Thoracic aorta (tissue), 2 donors: ENCODE measurements at regions not wholly inside any gene's neighbourhood (a gene's known extent, or its start where the extent isn't known, plus 50 kb on each side); places are given as distances from the start of the nearest gene placed in this dataset.

Experiments used
- ATAC-seq: fragments of 150-250 bp; one replicate; pipeline ENCODE4 v1.8.0; 2017; ENCODE audit warnings: low read depth; ENCODE audit not compliant: insufficient number of reproducible peaks, low FRiP score
- DNase-seq: peaks from one replicate; pipeline ENCODE4 v3.0.0-alpha.2; 2020; ENCODE audit warnings: low spot score
- H3K27ac ChIP-seq, 2 donors: fragments of 200-600 bp; sonication (generic); 1 replicate in 1 of 2; 2 replicates in 1 of 2; pipeline ENCODE4 v1.5.1; 2016; ENCODE audit warnings: mild to moderate bottlenecking in 2 of 2, moderate library complexity in 2 of 2
- H3K27me3 ChIP-seq: fragments of 200-600 bp; sonication (generic); replicated peaks from 2 replicates; pipeline ENCODE4 v1.6.0; 2016; ENCODE audit warnings: mild to moderate bottlenecking; ENCODE audit not compliant: insufficient read depth
- H3K36me3 ChIP-seq: fragments of 200-600 bp; sonication (generic); one replicate; pipeline ENCODE4 v1.5.1; 2016
- H3K4me1 ChIP-seq, 2 donors: fragments of 200-600 bp; sonication (generic); 1 replicate in 1 of 2; 2 replicates in 1 of 2; pipeline versions ENCODE4 v1.5.1 to v1.6.0; 2016; ENCODE audit warnings: low read depth in 2 of 2, mild to moderate bottlenecking in 1 of 2; ENCODE audit not compliant: control insufficient read depth in 1 of 2
- H3K4me3 ChIP-seq: fragments of 200-600 bp; sonication (generic); 2 replicates; pipeline ENCODE4 v1.5.1; 2016; ENCODE audit warnings: mild to moderate bottlenecking
- H3K9me3 ChIP-seq: fragments of 200-600 bp; sonication (generic); 2 replicates; pipeline ENCODE4 v1.5.1; 2016
- TF ChIP-seq, protein P1 (sequence below): fragments of 200-600 bp; sonication (generic); IDR thresholded peaks from one replicate; pipeline ENCODE4 v1.5.1; 2019; ENCODE audit warnings: antibody characterized with exemption

DNA sequence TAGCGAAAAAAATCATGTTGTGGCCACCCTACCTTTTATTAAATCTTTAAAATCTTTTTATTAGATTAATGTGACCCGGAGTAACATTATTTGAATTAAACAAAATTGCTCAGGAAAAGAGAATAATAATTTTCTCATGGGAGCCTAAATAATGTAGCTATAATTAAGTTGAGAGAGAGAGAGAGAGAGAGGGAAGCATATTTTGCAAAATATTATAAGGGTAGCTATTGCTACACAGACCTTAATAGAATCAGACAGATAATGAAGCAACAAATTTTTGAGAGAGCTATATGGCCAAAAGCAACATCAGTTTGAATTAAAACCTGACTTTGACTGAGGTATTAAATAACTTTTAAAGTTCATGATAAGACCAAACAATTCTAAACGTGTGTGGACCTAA, 703.5 kb downstream of the TMTC2 start:
- no peak for ATAC-seq
- TF ChIP-seq, protein P1, sequence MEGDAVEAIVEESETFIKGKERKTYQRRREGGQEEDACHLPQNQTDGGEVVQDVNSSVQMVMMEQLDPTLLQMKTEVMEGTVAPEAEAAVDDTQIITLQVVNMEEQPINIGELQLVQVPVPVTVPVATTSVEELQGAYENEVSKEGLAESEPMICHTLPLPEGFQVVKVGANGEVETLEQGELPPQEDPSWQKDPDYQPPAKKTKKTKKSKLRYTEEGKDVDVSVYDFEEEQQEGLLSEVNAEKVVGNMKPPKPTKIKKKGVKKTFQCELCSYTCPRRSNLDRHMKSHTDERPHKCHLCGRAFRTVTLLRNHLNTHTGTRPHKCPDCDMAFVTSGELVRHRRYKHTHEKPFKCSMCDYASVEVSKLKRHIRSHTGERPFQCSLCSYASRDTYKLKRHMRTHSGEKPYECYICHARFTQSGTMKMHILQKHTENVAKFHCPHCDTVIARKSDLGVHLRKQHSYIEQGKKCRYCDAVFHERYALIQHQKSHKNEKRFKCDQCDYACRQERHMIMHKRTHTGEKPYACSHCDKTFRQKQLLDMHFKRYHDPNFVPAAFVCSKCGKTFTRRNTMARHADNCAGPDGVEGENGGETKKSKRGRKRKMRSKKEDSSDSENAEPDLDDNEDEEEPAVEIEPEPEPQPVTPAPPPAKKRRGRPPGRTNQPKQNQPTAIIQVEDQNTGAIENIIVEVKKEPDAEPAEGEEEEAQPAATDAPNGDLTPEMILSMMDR, result no peak
- no peak for DNase-seq
- H3K27me3 ChIP-seq, result no peaks in the 10 kb centered on the region
- no peaks in the 10 kb centered on the region for H3K9me3 ChIP-seq
- no peaks in the 10 kb centered on the region for H3K4me1 ChIP-seq
- no peak overlapping the region for H3K27ac ChIP-seq
- H3K36me3 ChIP-seq, result no peaks in the 10 kb centered on the region
- no peak overlapping the region for H3K4me3 ChIP-seq

DNA sequence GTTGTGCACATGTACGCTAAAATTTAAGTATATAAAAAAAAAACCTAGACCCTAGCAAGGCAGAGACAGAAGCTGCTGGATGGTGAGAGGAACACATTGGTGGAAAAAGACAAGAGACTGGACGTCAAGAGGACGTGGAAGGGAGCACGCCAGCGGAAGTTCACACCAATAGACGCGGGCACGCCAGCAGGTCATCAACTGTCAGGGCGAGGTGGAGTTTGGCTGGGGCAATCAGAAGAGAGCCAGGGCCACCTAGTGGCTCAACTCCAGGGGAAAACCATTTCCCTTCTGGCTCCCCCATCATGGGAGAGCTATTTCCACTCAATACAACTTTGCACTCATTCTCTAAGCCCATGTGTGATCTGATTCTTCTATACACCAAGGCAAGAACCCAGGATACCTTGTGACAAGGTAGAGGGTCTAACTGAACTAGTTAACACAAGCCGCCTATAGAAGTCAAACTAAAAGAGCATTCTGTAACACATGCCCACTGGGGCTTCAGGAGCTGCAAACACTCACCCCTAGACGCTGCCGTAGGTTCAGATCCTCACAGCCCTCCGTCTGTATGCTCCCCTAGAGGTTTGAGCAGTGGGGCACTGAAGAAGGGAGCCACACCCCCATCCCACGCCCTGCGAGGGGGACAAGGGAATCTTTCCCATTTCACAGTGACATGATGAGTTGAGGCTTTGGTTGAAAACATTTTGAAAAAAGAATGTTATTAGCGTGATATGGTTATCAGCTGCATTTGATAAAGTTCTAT, 702.7 kb downstream of the TMTC2 start:
- DNase-seq, result no peak
- H3K36me3 ChIP-seq, result no peaks in the 10 kb centered on the region
- no peak for ATAC-seq
- H3K4me1 ChIP-seq, result no peaks in the 10 kb centered on the region
- no peaks in the 10 kb centered on the region for H3K9me3 ChIP-seq
- TF ChIP-seq, protein P1, result no peak
- no peaks in the 10 kb centered on the region for H3K27me3 ChIP-seq
- no peak overlapping the region for H3K4me3 ChIP-seq
- H3K27ac ChIP-seq, result no peak overlapping the region

DNA sequence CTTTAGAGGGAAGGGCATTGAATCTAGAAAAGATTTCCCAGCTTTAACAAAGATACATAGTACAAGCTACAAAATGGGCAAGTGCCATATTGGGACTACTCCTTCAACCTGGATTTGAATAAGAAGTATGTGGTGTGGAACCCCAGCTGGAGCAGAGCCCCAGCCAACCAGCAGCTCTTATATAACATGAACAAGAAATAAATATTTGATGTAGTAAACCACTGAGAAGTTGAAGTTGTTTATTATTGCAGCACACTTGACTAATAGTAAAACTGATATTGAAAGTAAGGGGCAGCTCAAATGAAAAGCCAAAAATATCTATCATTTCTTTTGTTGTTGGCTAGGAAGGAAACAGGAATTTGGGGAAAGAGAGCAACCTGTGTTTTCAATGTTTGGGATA, 701.8 kb downstream of the TMTC2 start:
- H3K36me3 ChIP-seq, result no peaks in the 10 kb centered on the region
- H3K27me3 ChIP-seq, result no peaks in the 10 kb centered on the region
- H3K4me3 ChIP-seq, result no peak overlapping the region
- ATAC-seq, result no peak
- H3K27ac ChIP-seq, result no peak overlapping the region
- TF ChIP-seq, protein P1, result no peak
- no peaks in the 10 kb centered on the region for H3K4me1 ChIP-seq
- no peak for DNase-seq
- H3K9me3 ChIP-seq, result no peaks in the 10 kb centered on the region

DNA sequence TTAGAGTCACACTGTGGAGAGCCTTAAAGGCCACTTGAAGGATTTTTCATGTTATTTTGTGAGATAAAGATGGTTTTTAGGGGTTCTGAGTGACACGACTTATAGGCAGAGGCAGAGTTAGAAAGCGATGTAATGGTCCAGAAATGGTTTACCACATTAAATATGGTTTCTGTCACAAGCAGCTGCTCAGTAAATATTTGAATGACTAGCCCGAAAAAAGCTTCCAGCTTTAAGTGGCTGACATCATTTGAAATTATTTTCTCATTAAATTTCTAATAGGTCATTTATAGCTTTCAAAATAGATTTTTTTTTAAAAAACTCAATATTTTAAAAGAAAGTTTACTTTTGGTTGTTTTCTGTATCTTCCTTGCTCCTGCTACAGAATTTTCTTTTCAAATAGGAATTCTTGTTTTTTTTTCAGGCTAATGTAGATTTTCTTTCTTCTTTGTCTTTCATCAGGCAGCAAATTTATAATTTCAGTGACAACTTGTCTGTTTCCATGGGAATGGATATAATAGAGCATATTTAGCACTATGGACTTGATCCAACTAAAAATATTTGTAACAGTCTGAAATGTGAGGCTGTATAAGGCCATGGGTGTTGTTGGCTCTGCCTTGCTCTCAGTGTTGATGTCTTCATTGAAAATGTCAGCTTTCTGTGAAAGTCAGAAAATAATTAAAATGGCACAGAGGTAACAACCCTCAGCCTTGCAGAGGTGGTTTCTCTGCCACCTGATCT, 700.0 kb downstream of the TMTC2 start:
- no peaks in the 10 kb centered on the region for H3K27me3 ChIP-seq
- ATAC-seq, result no peak
- DNase-seq, result no peak
- H3K4me3 ChIP-seq, result no peak overlapping the region
- TF ChIP-seq, protein P1, result no peak
- H3K36me3 ChIP-seq, result no peaks in the 10 kb centered on the region
- H3K9me3 ChIP-seq, result no peaks in the 10 kb centered on the region
- no peaks in the 10 kb centered on the region for H3K4me1 ChIP-seq
- no peak overlapping the region for H3K27ac ChIP-seq

DNA sequence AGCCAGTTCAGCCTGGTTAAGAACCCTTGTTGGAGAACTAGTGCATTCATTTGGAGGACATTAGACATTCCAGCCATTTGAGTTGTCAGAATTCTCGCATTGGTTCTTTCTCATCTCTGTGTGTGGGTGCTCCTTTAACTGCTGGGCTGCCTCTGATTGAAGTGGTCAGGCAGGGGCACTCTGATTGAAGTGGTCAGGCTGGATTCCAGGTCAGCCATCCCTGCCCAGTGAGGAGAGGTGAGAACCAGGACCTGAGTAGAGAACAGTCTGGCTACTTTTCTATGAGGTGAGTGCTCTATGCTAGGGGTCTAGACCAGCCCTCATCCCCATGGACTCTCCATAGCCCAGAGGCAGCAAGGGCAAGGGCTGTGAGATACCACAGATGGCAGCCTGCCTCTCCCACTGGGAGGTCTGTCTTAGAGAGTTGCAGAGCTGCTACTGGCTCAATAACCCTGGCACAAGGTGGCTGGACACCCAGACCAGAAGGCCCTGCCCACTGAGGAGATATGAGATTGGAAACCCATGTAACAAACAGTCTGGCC, 691.6 kb downstream of the TMTC2 start:
- Histone ChIP-seq H3K9me3 (no peaks in the 10 kb centered on the region), H3K27me3 (no peaks in the 10 kb centered on the region), H3K27ac (no peak overlapping the region), H3K4me3 (no peak overlapping the region), H3K4me1 (no peaks in the 10 kb centered on the region), H3K36me3 (no peaks in the 10 kb centered on the region)
- DNase-seq, result no peak
- TF ChIP-seq, protein P1, result no peak
- no peak for ATAC-seq
